DND-41 (cell line): ENCODE measurements at regions not wholly inside any gene's neighbourhood (a gene's known extent, or its start where the extent isn't known, plus 50 kb on each side); places are given as distances from the start of the nearest gene placed in this dataset.

ENCODE experiments used
- ATAC-seq: fragments of 200-7000 bp; cut with Tn5 transposase; 3 replicates; pipeline ENCODE4 v1.9.1; 2021; ENCODE audit warnings: low read depth; ENCODE audit not compliant: insufficient read depth
- DNase-seq: peaks from one replicate; pipeline ENCODE4 v3.0.0-alpha.2; 2020
- H2AFZ ChIP-seq: 2 replicates; pipeline ENCODE4 v1.6.0; 2012; ENCODE audit warnings: low read depth, low read length
- H3K27ac ChIP-seq: 2 replicates; pipeline ENCODE4 v1.5.1; 2012; ENCODE audit warnings: low read length, inconsistent platforms
- H3K27me3 ChIP-seq: fragments of 200-600 bp; sonication (generic); 2 replicates; pipeline ENCODE4 v1.6.0; 2012; ENCODE audit warnings: low read length, mild to moderate bottlenecking, inconsistent platforms; ENCODE audit not compliant: insufficient read depth, poor library complexity
- H3K36me3 ChIP-seq: 2 replicates; pipeline ENCODE4 v1.5.1; 2012; ENCODE audit warnings: low read length, inconsistent platforms; ENCODE audit not compliant: insufficient read depth
- H3K4me1 ChIP-seq: 2 replicates; pipeline ENCODE4 v1.5.1; 2012; ENCODE audit warnings: mild to moderate bottlenecking, low read length; ENCODE audit not compliant: insufficient read depth
- H3K4me2 ChIP-seq: 2 replicates; pipeline ENCODE4 v1.6.0; 2012; ENCODE audit warnings: mild to moderate bottlenecking, moderate library complexity, low read length, inconsistent platforms; ENCODE audit not compliant: insufficient read depth
- H3K4me3 ChIP-seq, 2 experiments: fragments of 200-600 bp in 1 of 2; shearing (Covaris generic) in 1 of 2; 2 replicates each; pipeline ENCODE4 v1.5.1; 2012 to 2016; ENCODE audit warnings: inconsistent platforms in 2 of 2, low read length in 2 of 2, mild to moderate bottlenecking in 2 of 2, low read depth in 1 of 2, moderate library complexity in 1 of 2
- H3K79me2 ChIP-seq: 2 replicates; pipeline ENCODE4 v1.6.0; 2012; ENCODE audit warnings: low read length, inconsistent platforms; ENCODE audit not compliant: insufficient read depth
- H3K9ac ChIP-seq: 2 replicates; pipeline ENCODE4 v1.6.0; 2012; ENCODE audit warnings: low read depth, mild to moderate bottlenecking, inconsistent platforms, low read length, moderate library complexity
- H3K9me3 ChIP-seq: 2 replicates; pipeline ENCODE4 v1.5.1; 2012; ENCODE audit warnings: low read length, moderate library complexity, mild to moderate bottlenecking, inconsistent platforms; ENCODE audit not compliant: insufficient read depth, severe bottlenecking
- H4K20me1 ChIP-seq: 2 replicates; pipeline ENCODE4 v1.6.0; 2012; ENCODE audit warnings: low read length; ENCODE audit not compliant: insufficient read depth
- CTCF ChIP-seq: IDR thresholded peaks from 2 replicates; pipeline ENCODE4 v1.5.1; 2012; ENCODE audit warnings: borderline replicate concordance, low read length, moderate library complexity, mild to moderate bottlenecking; ENCODE audit not compliant: poor library complexity, severe bottlenecking; ENCODE audit errors: extremely low read depth
- EZH2 ChIP-seq: IDR thresholded peaks from 3 replicates; pipeline ENCODE4 v1.6.1; 2012; ENCODE audit warnings: borderline replicate concordance, low read depth, mild to moderate bottlenecking, moderate library complexity, low read length, inconsistent platforms; ENCODE audit not compliant: severe bottlenecking

- Histone ChIP-seq H2AFZ (no peak overlapping the region), H3K36me3 (no peaks in the 10 kb centered on the region), H3K9ac (no peak overlapping the region), H3K27me3 (peaks cover 31% of the 10 kb centered on the region), H4K20me1 (peaks cover 6% of the 10 kb centered on the region; the same call in 1 of the 2 replicates), H3K4me2 (no peak overlapping the region), H3K4me3 (no peak overlapping the region), H3K4me1 (no peaks in the 10 kb centered on the region), H3K9me3 (no peaks in the 10 kb centered on the region), H3K79me2 (no peaks in the 10 kb centered on the region), H3K27ac (no peak overlapping the region)
- ATAC-seq (no peak), DNase-seq (no peak)
- TF ChIP-seq EZH2 (no peak), CTCF (no peak)
These were observed 347.4 kb downstream of the RRAGC start for GRCh38 chr1:38512024-38512767.

GRCh38 chr1:38508232-38508631 lies 351.3 kb downstream of the RRAGC start:
- no peak for TF ChIP-seq EZH2
- no peak for TF ChIP-seq CTCF
- Histone ChIP-seq H3K4me2 (no peak overlapping the region), H3K79me2 (no peaks in the 10 kb centered on the region), H3K27ac (no peak overlapping the region), H3K36me3 (no peaks in the 10 kb centered on the region), H3K4me1 (no peaks in the 10 kb centered on the region; the same call in 1 of the 2 replicates), H3K4me3 (no peak overlapping the region), H3K9ac (no peak overlapping the region), H2AFZ (no peak overlapping the region), H3K9me3 (no peaks in the 10 kb centered on the region), H4K20me1 (peaks cover 5% of the 10 kb centered on the region; the same call in 1 of the 2 replicates), H3K27me3 (peaks cover 50% of the 10 kb centered on the region)
- DNase-seq (no peak), ATAC-seq (no peak)

- H2AFZ ChIP-seq = no peak overlapping the region
- H3K4me1 ChIP-seq = no peaks in the 10 kb centered on the region; the same call in 1 of the 2 replicates
- no peaks in the 10 kb centered on the region; the same call in 1 of the 2 replicates for H4K20me1 ChIP-seq
- no peak for DNase-seq
- no peak for ATAC-seq
- H3K4me2 ChIP-seq = no peak overlapping the region
- no peak overlapping the region for H3K9ac ChIP-seq
- no peak overlapping the region for H3K27ac ChIP-seq
- no peaks in the 10 kb centered on the region for H3K9me3 ChIP-seq
- no peak for TF ChIP-seq CTCF
- TF ChIP-seq EZH2 = no peak
- peaks cover 56% of the 10 kb centered on the region for H3K27me3 ChIP-seq
- H3K4me3 ChIP-seq = no peak overlapping the region
- no peaks in the 10 kb centered on the region for H3K36me3 ChIP-seq
- H3K79me2 ChIP-seq = no peaks in the 10 kb centered on the region
These were observed 352.0 kb downstream of the RRAGC start for GRCh38 chr1:38507563-38507962.
